HCEC 1CT (cell line): ENCODE measurements at regions not wholly inside any gene's neighbourhood (a gene's known extent, or its start where the extent isn't known, plus 50 kb on each side); places are given as distances from the start of the nearest gene placed in this dataset.

Experiments used
- DNase-seq: peaks from one replicate; pipeline ENCODE4 v3.0.0-alpha.2; 2017

GRCh38 chr11:32161293-32161692 is 70.4 kb downstream of the RCN1 start:
- DNase-seq = no peak

GRCh38 chr11:32162351-32162750 is 71.5 kb downstream of the RCN1 start:
- no peak for DNase-seq

- no peak for DNase-seq
Observed at GRCh38 chr11:32162906-32163305, 72.0 kb downstream of the RCN1 start.

- DNase-seq = no peak
Observed at GRCh38 chr11:32163557-32163956, 72.7 kb downstream of the RCN1 start.

GRCh38 chr11:32164836-32165235 is 74.0 kb downstream of the RCN1 start:
- DNase-seq = no peak

- DNase-seq = no peak
Observed at GRCh38 chr11:32168924-32169323, 78.0 kb downstream of the RCN1 start.

GRCh38 chr11:32171445-32171844 is 80.6 kb downstream of the RCN1 start:
- no peak for DNase-seq

- DNase-seq = no peak
Observed at GRCh38 chr11:32172041-32172847, 81.4 kb downstream of the RCN1 start.

GRCh38 chr11:32172848-32173834 is 82.3 kb downstream of the RCN1 start:
- peak; percentile 75 for DNase-seq

- DNase-seq = no peak
Observed at GRCh38 chr11:32173977-32174376, 83.1 kb downstream of the RCN1 start.

GRCh38 chr11:32176223-32176934 is 85.5 kb downstream of the RCN1 start:
- peak; percentile 64 for DNase-seq

GRCh38 chr11:32178692-32179091 is 87.8 kb downstream of the RCN1 start:
- no peak for DNase-seq

- no peak for DNase-seq
Observed at GRCh38 chr11:32183512-32183911, 92.6 kb downstream of the RCN1 start.

GRCh38 chr11:32184041-32184722 is 93.3 kb downstream of the RCN1 start:
- DNase-seq = no peak

GRCh38 chr11:32184723-32185376 is 94.0 kb downstream of the RCN1 start:
- DNase-seq = no peak

GRCh38 chr11:32186118-32186517 is 95.2 kb downstream of the RCN1 start:
- no peak for DNase-seq

GRCh38 chr11:32187111-32187510 is 96.2 kb downstream of the RCN1 start:
- no peak for DNase-seq

- no peak for DNase-seq
Observed at GRCh38 chr11:32188785-32189184, 97.9 kb downstream of the RCN1 start.

- no peak for DNase-seq
Observed at GRCh38 chr11:32196137-32196536, 105.3 kb downstream of the RCN1 start.

GRCh38 chr11:32198053-32198452 is 107.2 kb downstream of the RCN1 start:
- DNase-seq = no peak

GRCh38 chr11:32200136-32200847 is 109.4 kb downstream of the RCN1 start:
- DNase-seq = no peak
